ENCODE measurements at regions not wholly inside any gene's neighbourhood (a gene's known extent, or its start where the extent isn't known, plus 50 kb on each side); places are given as distances from the start of the nearest gene placed in this dataset.

DNA sequence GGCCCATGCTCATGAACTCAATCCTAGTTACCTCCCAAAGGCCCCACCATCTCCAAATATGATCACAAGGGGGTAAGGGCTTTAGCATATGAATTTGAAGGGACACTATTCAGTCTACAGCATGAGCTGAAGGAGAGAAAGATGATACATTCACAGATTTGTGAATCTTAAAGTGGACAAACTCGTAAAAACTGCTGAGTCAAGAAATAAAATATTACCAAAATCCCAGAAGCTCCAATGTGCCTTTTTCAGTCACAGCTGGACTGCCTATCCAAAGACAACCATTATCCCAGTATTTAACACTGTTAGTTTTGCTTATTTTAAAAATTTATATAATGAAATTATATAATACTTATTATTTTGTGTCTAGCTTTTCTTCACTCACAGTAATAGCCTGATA is 109.0 kb downstream of the CXXC4 start:
- no peak for TF ChIP-seq POLR2A (conservative IDR thresholded peaks at IDR 0.05)
- no peak for TF ChIP-seq MXI1 (IDR thresholded peaks at IDR 0.05; ENCODE audit: low read depth, low read length)
- TF ChIP-seq, protein P1, sequence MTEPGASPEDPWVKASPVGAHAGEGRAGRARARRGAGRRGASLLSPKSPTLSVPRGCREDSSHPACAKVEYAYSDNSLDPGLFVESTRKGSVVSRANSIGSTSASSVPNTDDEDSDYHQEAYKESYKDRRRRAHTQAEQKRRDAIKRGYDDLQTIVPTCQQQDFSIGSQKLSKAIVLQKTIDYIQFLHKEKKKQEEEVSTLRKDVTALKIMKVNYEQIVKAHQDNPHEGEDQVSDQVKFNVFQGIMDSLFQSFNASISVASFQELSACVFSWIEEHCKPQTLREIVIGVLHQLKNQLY (CRISPR knock-in tag; conservative IDR thresholded peaks at IDR 0.05): no peak
- no peak for TF ChIP-seq PRPF4 (IDR thresholded peaks at IDR 0.05; ENCODE audit: insufficient read depth, low read depth, low read length, poor library complexity, severe bottlenecking)
- no peak for TF ChIP-seq MYNN (IDR thresholded peaks at IDR 0.05)
- no peak for TF ChIP-seq MYNN (CRISPR knock-in tag; IDR thresholded peaks at IDR 0.05)
